ENCODE measurements at regions not wholly inside any gene's neighbourhood (a gene's known extent, or its start where the extent isn't known, plus 50 kb on each side); places are given as distances from the start of the nearest gene placed in this dataset.
A peak's percentile ranks its signal among the peaks of the same experiment; 100 is the strongest.

DNA sequence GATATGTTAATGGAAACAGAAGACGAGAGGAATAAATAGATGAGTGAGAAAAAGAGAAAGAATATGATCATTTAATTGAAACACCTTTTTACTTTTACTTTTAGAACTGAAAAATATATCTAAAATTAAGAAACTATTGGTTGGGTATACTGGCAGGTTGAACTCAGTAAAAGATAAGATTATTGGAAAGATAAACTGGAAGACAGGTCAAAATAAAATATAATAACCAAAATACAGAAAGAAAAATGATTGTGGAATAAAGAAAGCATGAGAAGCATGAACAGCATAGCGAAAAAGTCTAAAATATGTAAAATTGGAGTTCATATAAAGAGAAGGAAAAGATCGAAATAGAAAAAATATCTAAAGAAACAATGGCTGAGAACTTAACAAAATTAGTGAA lies 242.2 kb upstream of the MIR17HG start:
- FAIRE-seq: no peak
- WGBS, 2 donors: 73 to 86% methylated on average over 3 of the region's 3 CpGs
- Histone ChIP-seq H3K4me3 (no peak overlapping the region), H3K36me3 (no peaks in the 10 kb centered on the region), H3K4me1 (no peaks in the 10 kb centered on the region), H3K27me3 (no peaks in the 10 kb centered on the region), H3K9me3 (no peaks in the 10 kb centered on the region), H3K27ac (no peak overlapping the region)
- intact Hi-C loops (cut with DNase I): no loop called here
- DNase-seq: no peak
- TF ChIP-seq, protein P1, sequence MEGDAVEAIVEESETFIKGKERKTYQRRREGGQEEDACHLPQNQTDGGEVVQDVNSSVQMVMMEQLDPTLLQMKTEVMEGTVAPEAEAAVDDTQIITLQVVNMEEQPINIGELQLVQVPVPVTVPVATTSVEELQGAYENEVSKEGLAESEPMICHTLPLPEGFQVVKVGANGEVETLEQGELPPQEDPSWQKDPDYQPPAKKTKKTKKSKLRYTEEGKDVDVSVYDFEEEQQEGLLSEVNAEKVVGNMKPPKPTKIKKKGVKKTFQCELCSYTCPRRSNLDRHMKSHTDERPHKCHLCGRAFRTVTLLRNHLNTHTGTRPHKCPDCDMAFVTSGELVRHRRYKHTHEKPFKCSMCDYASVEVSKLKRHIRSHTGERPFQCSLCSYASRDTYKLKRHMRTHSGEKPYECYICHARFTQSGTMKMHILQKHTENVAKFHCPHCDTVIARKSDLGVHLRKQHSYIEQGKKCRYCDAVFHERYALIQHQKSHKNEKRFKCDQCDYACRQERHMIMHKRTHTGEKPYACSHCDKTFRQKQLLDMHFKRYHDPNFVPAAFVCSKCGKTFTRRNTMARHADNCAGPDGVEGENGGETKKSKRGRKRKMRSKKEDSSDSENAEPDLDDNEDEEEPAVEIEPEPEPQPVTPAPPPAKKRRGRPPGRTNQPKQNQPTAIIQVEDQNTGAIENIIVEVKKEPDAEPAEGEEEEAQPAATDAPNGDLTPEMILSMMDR (IDR thresholded peaks at IDR 0.05): no peak
- no peak for ATAC-seq

DNA sequence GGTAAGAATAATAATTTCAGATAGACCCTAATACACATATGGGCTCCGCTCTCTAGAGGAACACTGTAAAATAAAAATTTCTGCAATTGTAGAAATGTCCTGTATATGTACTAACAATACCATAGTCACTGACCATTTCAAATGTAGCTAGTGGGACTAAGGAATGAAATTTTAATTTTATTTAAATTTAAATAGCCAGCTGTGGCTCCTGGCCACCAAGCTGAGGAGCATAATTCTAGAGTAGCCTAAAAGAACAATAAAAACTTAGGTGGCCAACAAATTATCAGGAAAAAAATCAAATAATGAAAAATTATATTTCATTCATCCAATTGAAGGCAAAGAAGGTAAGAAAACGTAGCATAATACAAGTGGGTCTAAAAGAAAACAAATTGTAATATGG lies 240.9 kb upstream of the MIR17HG start:
- no peak overlapping the region for H3K4me3 ChIP-seq
- H3K36me3 ChIP-seq: no peaks in the 10 kb centered on the region
- 73 to 76% methylated on average over 2 of the region's 2 CpGs for WGBS, 2 donors
- FAIRE-seq (no peak), ATAC-seq (no peak), DNase-seq (no peak)
- no peaks in the 10 kb centered on the region for H3K4me1 ChIP-seq
- H3K9me3 ChIP-seq: no peaks in the 10 kb centered on the region
- no peak overlapping the region for H3K27ac ChIP-seq
- intact Hi-C loops (cut with DNase I): no loop called here
- H3K27me3 ChIP-seq: no peaks in the 10 kb centered on the region
- TF ChIP-seq, protein P1 (IDR thresholded peaks at IDR 0.05): no peak

DNA sequence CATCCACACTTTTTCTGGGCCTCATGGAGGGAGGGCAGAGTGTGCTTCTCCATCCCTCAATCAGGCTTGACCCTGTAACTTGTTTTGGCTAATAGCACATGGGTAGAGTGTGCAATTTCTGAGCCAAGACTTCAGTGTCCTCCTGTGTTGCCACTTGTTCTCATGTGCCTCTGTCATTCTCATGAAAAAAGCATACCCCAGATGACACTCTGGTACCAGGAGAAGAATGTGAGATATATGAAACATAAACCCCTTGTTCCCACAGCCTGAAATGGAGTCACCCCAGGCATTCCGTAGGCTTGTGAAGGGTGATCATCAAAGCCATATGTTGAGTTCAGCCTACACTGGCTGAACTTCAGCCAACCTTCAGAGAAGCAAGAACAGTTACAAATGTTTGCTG lies 239.2 kb upstream of the MIR17HG start:
- DNase-seq (no peak), FAIRE-seq (no peak), ATAC-seq (no peak)
- intact Hi-C loops (cut with DNase I): no loop called here
- no peaks in the 10 kb centered on the region for H3K9me3 ChIP-seq
- TF ChIP-seq, protein P1 (IDR thresholded peaks at IDR 0.05): no peak
- H3K27ac ChIP-seq: no peak overlapping the region
- no peaks in the 10 kb centered on the region for H3K4me1 ChIP-seq
- no peak overlapping the region for H3K4me3 ChIP-seq
- no peaks in the 10 kb centered on the region for H3K36me3 ChIP-seq
- WGBS, 2 donors: 91 to 100% methylated on average over 1 of the region's 1 CpG
- peaks cover 0 to 2% (median 0%) of the 10 kb centered on the region in 4 donors for H3K27me3 ChIP-seq

DNA sequence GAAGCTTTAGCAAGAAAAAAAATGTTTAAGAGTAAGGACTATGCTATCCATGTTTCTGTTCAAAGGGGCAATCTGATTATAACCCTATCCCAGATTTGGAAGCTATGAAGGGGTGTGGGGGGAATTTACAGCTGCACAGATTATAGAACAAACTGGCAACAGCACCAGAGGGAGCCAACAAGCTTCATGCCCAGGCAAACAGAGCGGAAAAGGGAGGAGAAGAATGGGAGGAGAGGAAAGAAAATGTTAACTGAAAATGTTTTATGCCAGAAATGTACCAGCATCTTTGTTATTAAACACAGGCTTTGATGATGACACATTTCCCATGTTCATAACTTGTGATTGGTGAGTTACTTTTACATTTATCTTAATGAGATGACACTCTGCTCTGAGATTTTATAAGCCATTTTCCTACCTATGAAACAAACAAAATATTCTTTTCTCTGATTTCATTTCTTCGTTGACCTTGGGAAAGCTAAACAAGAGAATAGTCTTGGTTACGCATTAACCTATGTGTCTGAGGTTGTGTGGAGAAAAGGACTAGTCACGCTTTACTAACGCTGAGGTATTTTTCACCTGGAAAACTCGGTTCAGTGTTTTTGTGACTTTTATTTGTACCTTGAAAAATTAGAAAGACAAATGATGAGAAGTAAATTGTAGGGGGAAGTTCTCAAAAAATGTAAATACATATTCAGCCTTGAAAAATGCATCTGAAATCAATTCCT lies 235.8 kb upstream of the MIR17HG start:
- Histone ChIP-seq H3K4me1 (no peaks in the 10 kb centered on the region), H3K27me3 (peaks cover 0 to 6% (median 0%) of the 10 kb centered on the region in 4 donors), H3K9me3 (no peaks in the 10 kb centered on the region), H3K27ac (no peak overlapping the region), H3K36me3 (no peaks in the 10 kb centered on the region), H3K4me3 (no peak overlapping the region)
- intact Hi-C loops (cut with DNase I): no loop called here
- FAIRE-seq: no peak
- TF ChIP-seq, protein P1 (IDR thresholded peaks at IDR 0.05): no peak
- WGBS, 2 donors: 18 to 19% methylated on average over 6 of the region's 6 CpGs
- peak in 2 of 4 donors; percentile 25 to 27 for ATAC-seq
- no peak for DNase-seq

DNA sequence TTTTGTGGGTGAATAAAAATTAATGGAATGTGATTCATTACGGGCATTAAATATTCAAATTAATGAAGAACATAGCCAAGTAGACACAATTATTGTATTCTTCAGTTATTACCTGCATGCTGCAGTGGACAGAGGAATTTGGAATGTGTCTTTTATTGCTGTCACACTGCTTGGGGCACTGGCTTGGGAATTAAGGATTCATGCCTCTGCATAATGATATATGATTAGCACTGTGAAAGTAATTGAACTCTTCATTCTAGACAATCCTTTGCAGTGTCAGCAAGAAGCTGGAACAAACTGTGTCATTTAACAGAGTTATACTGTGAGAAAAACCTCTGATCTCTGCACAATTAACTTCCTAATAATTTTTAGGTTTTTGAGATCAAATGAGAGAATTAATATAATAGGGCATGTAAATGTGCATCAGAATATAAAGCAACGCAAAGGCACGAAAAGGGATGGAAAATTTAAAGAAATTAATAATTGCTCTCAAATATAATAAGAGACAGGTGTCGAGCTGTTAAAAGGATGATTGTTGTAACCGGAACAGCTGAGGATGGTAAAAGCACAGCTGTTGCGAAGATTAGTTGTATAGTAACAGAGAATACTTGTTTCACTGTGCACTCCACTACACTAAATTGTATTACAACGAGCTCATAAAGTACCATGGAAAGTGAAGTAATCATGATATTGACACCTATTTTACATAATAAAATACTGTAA lies 235.1 kb upstream of the MIR17HG start:
- TF ChIP-seq, protein P1 (IDR thresholded peaks at IDR 0.05): no peak
- ATAC-seq: no peak
- Histone ChIP-seq H3K36me3 (no peaks in the 10 kb centered on the region), H3K4me3 (no peak overlapping the region), H3K9me3 (no peaks in the 10 kb centered on the region), H3K27ac (no peak overlapping the region), H3K27me3 (peaks cover 0 to 6% (median 0%) of the 10 kb centered on the region in 4 donors), H3K4me1 (no peaks in the 10 kb centered on the region)
- DNase-seq: no peak
- FAIRE-seq: peak; percentile 26
- intact Hi-C loops (cut with DNase I): no loop called here
- WGBS, 2 donors: 28% methylated on average over 7 of the region's 7 CpGs
